NCI-H774 (cell line): ENCODE measurements at regions not wholly inside any gene's neighbourhood (a gene's known extent, or its start where the extent isn't known, plus 50 kb on each side); places are given as distances from the start of the nearest gene placed in this dataset.

Experiments
- DNase-seq: peaks from one replicate; lab custom pipeline; 2025; lab: John Stamatoyannopoulos, UW

- no peak for DNase-seq
Observed at GRCh38 chr3:63228087-63228486, 50.0 kb upstream of the SYNPR start.
